ENCODE measurements at regions not wholly inside any gene's neighbourhood (a gene's known extent, or its start where the extent isn't known, plus 50 kb on each side); places are given as distances from the start of the nearest gene placed in this dataset.
"Not testable (repeated sequence)": the region's sequence is repeated elsewhere in the genome, so short reads cannot be mapped to it uniquely, and the experiment has no call there.

GRCh38 chr7:109402107-109402506, 832.4 kb downstream of the DNAJB9 start:
- no peak for DNase-seq (ENCODE audit: extremely low read depth in 1 of 2, low read depth in 1 of 2)

DNA sequence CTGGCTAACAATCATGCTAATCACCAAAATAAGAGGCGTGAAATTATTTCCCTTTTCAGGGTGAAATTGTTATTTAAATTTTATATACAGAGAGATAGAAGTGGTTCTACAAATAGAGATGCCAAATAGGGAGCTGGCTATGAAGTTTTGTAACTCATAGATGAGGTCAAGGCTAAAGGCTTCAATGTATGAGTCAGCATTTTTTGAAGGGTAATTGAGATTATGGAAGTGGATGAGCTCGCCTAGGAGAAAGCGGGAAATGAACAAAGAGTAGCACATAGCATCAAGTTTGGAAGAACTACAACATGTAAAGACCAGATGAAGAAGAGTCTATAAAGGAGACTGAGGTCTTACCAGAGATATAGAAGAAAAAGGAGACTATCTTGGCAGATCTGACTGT, 838.1 kb downstream of the DNAJB9 start:
- no peak for DNase-seq (ENCODE audit: extremely low read depth in 1 of 2, low read depth in 1 of 2)

- DNase-seq (ENCODE audit: extremely low read depth in 1 of 2, low read depth in 1 of 2) = no peak
Observed at GRCh38 chr7:109437957-109438356, 868.3 kb downstream of the DNAJB9 start.

- no peak for DNase-seq (ENCODE audit: extremely low read depth in 1 of 2, low read depth in 1 of 2)
Observed at GRCh38 chr7:109449760-109450159, 880.1 kb downstream of the DNAJB9 start.

- no peak for DNase-seq (ENCODE audit: extremely low read depth in 1 of 2, low read depth in 1 of 2)
Observed at GRCh38 chr7:109456116-109456515, 886.4 kb downstream of the DNAJB9 start.

DNA sequence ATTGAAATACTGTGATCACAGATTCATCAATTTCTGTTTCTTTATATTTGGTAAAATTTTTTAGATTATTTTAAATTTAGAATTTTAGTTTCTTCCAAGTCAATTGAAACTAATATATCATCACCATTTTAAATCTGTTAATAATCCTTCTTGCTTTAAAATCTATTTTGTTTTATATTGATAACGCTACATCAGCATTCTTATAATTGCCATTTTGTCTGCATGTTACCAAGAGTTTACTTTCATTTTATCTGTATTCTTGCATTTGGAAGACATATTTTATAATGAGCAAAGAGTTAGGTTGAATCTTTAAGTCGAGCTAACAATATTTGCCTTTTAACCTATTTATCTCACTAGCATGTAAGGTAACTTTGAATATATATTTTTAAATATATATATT, 890.6 kb downstream of the DNAJB9 start:
- no peak for DNase-seq (ENCODE audit: extremely low read depth in 1 of 2, low read depth in 1 of 2)

DNA sequence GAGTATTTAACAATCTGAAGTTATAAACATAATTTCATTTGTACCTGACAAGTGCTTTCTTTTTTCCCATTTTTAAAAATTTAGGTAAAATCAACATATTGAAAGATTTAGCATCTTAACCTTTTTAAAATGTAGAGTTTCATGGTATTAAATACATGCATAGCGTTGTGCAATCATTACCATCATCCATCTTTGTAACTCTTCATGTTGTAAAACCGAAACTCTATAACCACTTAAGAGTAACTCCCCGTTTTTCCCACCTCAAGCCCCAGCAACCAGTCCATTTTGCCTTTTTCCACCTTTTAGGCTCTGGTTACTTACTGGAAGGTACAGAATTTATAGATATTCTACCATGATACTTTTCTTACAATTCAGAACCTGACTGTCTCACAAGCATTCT, 892.5 kb downstream of the DNAJB9 start:
- no peak for DNase-seq (ENCODE audit: extremely low read depth in 1 of 2, low read depth in 1 of 2)

DNA sequence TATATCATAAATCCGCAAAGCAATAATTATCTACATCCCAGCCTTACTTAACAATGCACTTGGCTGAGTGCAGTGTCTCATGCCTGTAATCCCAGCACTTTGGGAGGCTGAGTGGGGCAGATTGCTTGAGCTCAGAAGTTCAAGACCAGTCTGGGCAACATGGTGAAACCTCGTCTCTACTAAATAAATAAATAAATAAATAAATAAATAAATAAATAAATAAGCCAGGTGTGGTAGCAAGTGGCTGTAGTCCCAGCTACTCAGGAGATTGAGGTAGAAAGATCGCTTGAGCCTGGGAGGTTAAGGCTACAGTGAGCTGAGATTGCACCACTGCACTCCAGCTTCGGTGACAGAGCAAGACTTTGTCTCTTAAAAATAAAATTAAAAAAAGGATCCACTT, 898.1 kb downstream of the DNAJB9 start:
- DNase-seq (ENCODE audit: extremely low read depth in 1 of 2, low read depth in 1 of 2) = not testable (repeated sequence)

- DNase-seq (ENCODE audit: extremely low read depth in 1 of 2, low read depth in 1 of 2) = no peak
Observed at GRCh38 chr7:109473172-109473571, 903.5 kb downstream of the DNAJB9 start.

DNA sequence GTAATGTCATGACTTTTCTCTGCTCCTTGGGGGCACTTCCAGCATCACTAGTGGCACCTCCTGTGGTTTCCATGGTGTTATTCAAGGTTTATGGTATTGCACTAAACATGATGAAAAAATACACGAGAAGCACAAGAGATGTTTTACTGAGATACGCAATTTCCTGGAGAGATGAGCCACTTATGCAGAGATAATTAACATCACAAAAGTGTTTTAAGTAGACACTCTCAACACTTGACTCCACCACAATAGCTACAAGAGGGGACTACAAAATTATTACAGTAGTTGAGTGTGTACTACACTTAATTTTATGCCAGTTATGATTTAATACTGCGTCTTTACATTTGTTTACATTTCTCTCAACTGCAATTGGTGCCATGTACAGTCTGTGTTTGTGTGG, 906.7 kb downstream of the DNAJB9 start:
- no peak for DNase-seq (ENCODE audit: extremely low read depth in 1 of 2, low read depth in 1 of 2)

GRCh38 chr7:109479388-109479787, 909.7 kb downstream of the DNAJB9 start:
- DNase-seq (ENCODE audit: extremely low read depth in 1 of 2, low read depth in 1 of 2) = no peak

DNA sequence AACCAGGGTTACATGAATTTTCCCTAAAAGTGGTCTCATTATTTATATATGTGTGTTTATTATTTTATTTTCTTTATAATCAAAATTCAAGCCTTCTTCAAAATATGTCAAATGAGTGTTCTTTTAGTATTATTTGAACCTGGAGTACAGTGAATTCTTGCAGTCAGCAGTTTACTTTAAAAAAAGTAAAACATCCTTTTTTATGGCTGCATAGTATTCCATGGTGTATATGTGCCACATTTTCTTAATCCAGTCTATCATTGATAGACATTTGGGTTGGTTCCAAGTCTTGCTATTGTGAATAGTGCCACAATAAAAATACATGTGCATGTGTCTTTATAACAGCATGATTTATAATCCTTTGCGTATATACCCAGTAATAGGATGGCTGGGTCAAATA, 920.9 kb downstream of the DNAJB9 start:
- not testable (repeated sequence) for DNase-seq (ENCODE audit: extremely low read depth in 1 of 2, low read depth in 1 of 2)

- DNase-seq (ENCODE audit: extremely low read depth in 1 of 2, low read depth in 1 of 2) = no peak
Observed at GRCh38 chr7:109497053-109497452, 927.4 kb downstream of the DNAJB9 start.

GRCh38 chr7:109498131-109498530, 928.5 kb downstream of the DNAJB9 start:
- no peak for DNase-seq (ENCODE audit: extremely low read depth in 1 of 2, low read depth in 1 of 2)

GRCh38 chr7:109503421-109503820, 933.7 kb downstream of the DNAJB9 start:
- no peak for DNase-seq (ENCODE audit: extremely low read depth in 1 of 2, low read depth in 1 of 2)

DNA sequence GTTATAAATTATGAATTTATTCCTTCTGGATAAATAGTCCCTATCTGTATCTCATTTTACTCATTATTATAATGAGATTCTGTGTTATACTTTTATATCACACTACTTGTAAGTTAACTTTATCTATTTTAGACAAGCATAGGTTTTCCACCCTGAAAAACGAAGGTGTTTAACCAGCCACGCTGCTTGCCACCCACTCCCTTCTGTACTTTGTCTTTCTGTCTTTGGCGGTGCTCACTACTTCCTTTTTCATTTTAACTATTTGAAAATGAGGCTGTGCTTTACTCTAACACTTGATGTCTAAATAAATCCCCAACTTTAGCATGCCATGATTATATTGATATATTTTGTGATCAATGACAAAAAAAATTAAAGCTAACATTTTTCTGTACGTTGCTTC, 952.9 kb downstream of the DNAJB9 start:
- no peak for DNase-seq (ENCODE audit: extremely low read depth in 1 of 2, low read depth in 1 of 2)

- DNase-seq (ENCODE audit: extremely low read depth in 1 of 2, low read depth in 1 of 2) = no peak
Observed at GRCh38 chr7:109527833-109528232, 958.2 kb downstream of the DNAJB9 start.

- no peak for DNase-seq (ENCODE audit: extremely low read depth in 1 of 2, low read depth in 1 of 2)
Observed at GRCh38 chr7:109529712-109530111, 960.0 kb downstream of the DNAJB9 start.

DNA sequence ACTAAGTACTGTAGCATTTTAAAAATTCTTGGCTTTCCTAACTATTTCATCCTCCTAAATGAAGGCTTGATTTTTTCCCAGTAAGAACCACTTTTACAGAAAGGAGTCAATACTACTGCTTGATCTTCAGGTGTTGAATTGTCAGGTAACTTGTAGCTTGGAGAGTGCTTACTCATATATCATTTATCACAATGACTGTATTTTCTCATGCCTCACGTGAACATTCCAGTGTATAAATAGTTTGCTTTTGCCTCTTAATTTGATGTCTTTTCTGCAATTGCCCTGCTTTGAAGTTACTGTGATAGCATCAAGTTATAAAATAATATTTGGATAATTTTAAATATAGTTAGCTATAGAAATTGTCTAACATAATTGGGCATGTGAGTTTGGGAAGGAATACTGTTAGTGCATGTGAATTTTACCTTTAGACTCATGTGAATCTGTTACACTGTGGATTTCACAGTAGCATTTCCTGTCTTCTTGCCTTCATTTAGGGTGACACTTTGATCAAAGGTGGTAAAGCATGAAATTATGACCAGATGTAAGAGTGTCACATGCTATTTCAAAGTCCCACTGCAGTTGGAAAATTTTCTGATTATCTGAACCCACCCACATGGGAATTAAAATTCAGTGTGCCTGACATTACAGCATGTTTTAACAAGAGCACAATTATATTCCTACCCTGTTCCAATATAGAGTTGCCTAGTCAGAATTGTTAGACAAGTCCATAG, 962.8 kb downstream of the DNAJB9 start:
- no peak for DNase-seq (ENCODE audit: extremely low read depth in 1 of 2, low read depth in 1 of 2)

- DNase-seq (ENCODE audit: extremely low read depth in 1 of 2, low read depth in 1 of 2) = no peak
Observed at GRCh38 chr7:109545686-109546085, 976.0 kb downstream of the DNAJB9 start.

DNA sequence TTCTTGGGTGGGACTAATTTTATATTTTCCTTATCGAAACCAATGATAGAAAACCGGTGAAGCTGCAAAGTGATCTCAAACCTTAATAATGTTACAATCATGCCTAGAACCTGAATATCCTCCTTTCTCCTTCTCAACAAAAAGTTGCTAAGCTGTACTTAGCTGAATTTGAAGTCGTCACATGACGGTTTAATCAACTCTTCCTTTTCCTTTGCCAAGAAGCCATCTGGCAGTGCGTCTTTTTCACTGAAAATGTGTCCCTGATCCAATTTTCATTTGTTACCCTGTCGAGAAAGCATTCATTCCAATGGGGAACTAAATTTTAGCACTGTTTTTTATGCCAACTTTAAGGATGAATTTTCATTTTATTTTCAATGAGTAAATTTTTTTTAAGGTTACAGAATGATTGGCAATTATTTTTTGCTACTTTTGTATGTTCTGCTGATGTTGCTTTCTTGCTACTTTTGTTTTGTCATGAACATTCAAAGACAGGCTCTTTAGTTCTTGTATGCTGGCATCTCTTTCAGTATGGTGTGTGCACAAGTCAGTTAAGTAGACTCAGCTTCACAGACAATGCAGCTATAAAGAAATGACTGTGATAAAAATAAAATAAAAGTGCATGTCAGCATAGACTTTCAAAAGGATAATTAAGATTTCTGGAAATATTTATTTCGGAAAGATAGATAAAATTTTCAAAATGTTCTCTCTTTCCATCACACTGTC, 980.0 kb downstream of the DNAJB9 start:
- DNase-seq (ENCODE audit: extremely low read depth in 1 of 2, low read depth in 1 of 2) = no peak

GRCh38 chr7:109552017-109552416, 982.3 kb downstream of the DNAJB9 start:
- no peak for DNase-seq (ENCODE audit: extremely low read depth in 1 of 2, low read depth in 1 of 2)

GRCh38 chr7:109577265-109577664, 1007.6 kb downstream of the DNAJB9 start:
- DNase-seq (ENCODE audit: extremely low read depth in 1 of 2, low read depth in 1 of 2) = no peak
